Adrenal gland (tissue), 9 donors: ENCODE measurements at regions not wholly inside any gene's neighbourhood (a gene's known extent, or its start where the extent isn't known, plus 50 kb on each side); places are given as distances from the start of the nearest gene placed in this dataset.

Experiments
- DNase-seq, 7 donors: peaks; one replicate each; pipeline ENCODE4 v3.0.0-alpha.2; 2019 to 2020
- H3K27ac ChIP-seq, 5 donors: fragments of 200-600 bp; sonication (generic) in 4 of 5; 1 replicate in 3 of 5; 2 replicates in 2 of 5; pipeline versions ENCODE4 v1.5.1 to v1.8.0; 2016 to 2020; ENCODE audit warnings: mild to moderate bottlenecking in 1 of 5
- H3K27me3 ChIP-seq: fragments of 200-600 bp; 2 replicates; pipeline ENCODE4 v1.8.0; 2021
- H3K36me3 ChIP-seq, 2 donors: fragments of 200-600 bp; replicated peaks in 1 of 2; 1 replicate in 1 of 2; 2 replicates in 1 of 2; pipeline versions ENCODE4 v1.5.1 to v1.8.0; 2018 to 2022
- H3K4me1 ChIP-seq, 2 donors: fragments of 200-600 bp; replicated peaks in 1 of 2; 1 replicate in 1 of 2; 2 replicates in 1 of 2; pipeline versions ENCODE4 v1.5.1 to v1.8.0; 2018 to 2021
- H3K4me3 ChIP-seq, 4 donors: fragments of 200-600 bp; sonication (generic) in 3 of 4; one replicate each; pipeline ENCODE4 v1.5.1; 2016 to 2018
- H3K9me3 ChIP-seq, 3 donors: fragments of 200-600 bp; sonication (generic) in 1 of 3; replicated peaks in 1 of 3; 1 replicate in 2 of 3; 2 replicates in 1 of 3; pipeline versions ENCODE4 v1.5.1 to v1.8.0; 2016 to 2021
- CTCF ChIP-seq, 6 experiments: fragments of 450-650 bp in 4 of 6; fragments of 200-600 bp in 2 of 6; sonication (generic) in 1 of 6; IDR thresholded peaks; 1 replicate in 5 of 6; 2 replicates in 1 of 6; pipeline versions ENCODE4 v1.5.1 to v1.8.0; 2016 to 2021; ENCODE audit warnings: antibody characterized with exemption in 6 of 6, mild to moderate bottlenecking in 2 of 6, moderate library complexity in 1 of 6
- POLR2A ChIP-seq, 2 donors: fragments of 450-650 bp; IDR thresholded peaks; one replicate each; pipeline ENCODE4 v1.6.1; 2017; ENCODE audit warnings: antibody characterized with exemption in 2 of 2, mild to moderate bottlenecking in 2 of 2, moderate library complexity in 1 of 2
- WGBS, 4 donors: extraction: QIAGEN DNeasy Blood & Tissue Kit in 2 of 4; methylation state at CpG; one replicate each; pipeline versions ENCODE4 v1.1.5 to v1.1.7; 2013 to 2017; 5-methylcytosine and 5-hydroxymethylcytosine counted together
- intact Hi-C, 2 donors: fragments of 100-400 bp; cut with DNase I; formaldehyde crosslinking; loops; one replicate each; pipeline versions ENCODE4 v1.14.1 to v1.15.0; 2022 to 2023
- donor health status: healthy with polysubstance abuse.
- donor health status: Bipolar disorder and iron deficiency.
- donor health status: DM: yes; HTN: yes; CAD: no.
- donor health status: DM: no; HTN: no; CAD: no.
- donor health status: DM: no; HTN: no; CAD: no.

- H3K9me3 ChIP-seq, result no peaks in the 10 kb centered on the region
- H3K4me3 ChIP-seq, result no peak overlapping the region
- 56 to 65% (median 60%) methylated on average over 6 of the region's 6 CpGs for WGBS, 4 donors
- H3K27ac ChIP-seq, result no peak overlapping the region
- intact Hi-C loops, result no loop called here
- H3K36me3 ChIP-seq, result no peaks in the 10 kb centered on the region
- no peak for TF ChIP-seq CTCF (IDR thresholded peaks at IDR 0.05)
- no peak for TF ChIP-seq POLR2A (IDR thresholded peaks at IDR 0.05)
- H3K27me3 ChIP-seq, result no peaks in the 10 kb centered on the region
- DNase-seq, result no peak
- peaks cover 0 to 7% of the 10 kb centered on the region in 2 donors for H3K4me1 ChIP-seq
Observed at GRCh38 chr7:110569486-110570205, 521.3 kb upstream of the LRRN3 start.

- intact Hi-C loops, result no loop called here
- H3K36me3 ChIP-seq, result no peaks in the 10 kb centered on the region
- WGBS, 4 donors, result 50 to 58% (median 56%) methylated on average over 6 of the region's 6 CpGs
Observed at GRCh38 chr7:110573862-110574528, 516.9 kb upstream of the LRRN3 start.

GRCh38 chr7:110587294-110587693, 503.6 kb upstream of the LRRN3 start:
- Histone ChIP-seq H3K27ac (no peak overlapping the region), H3K27me3 (no peaks in the 10 kb centered on the region), H3K9me3 (peaks cover 0 to 7% (median 0%) of the 10 kb centered on the region in 3 donors), H3K4me1 (no peaks in the 10 kb centered on the region), H3K4me3 (no peak overlapping the region), H3K36me3 (no peaks in the 10 kb centered on the region)
- no peak for TF ChIP-seq CTCF (IDR thresholded peaks at IDR 0.05)
- TF ChIP-seq POLR2A (IDR thresholded peaks at IDR 0.05), result no peak
- no peak for DNase-seq
- intact Hi-C loops, result no loop called here

More at GRCh38 chr7:110573862-110574528, 516.9 kb upstream of the LRRN3 start:
- Histone ChIP-seq H3K27ac (no peak overlapping the region), H3K9me3 (no peaks in the 10 kb centered on the region), H3K27me3 (no peaks in the 10 kb centered on the region), H3K4me1 (peaks cover 0 to 7% of the 10 kb centered on the region in 2 donors), H3K4me3 (no peak overlapping the region)
- DNase-seq, result peak in 1 of 7 donors; percentile 12
- TF ChIP-seq POLR2A (IDR thresholded peaks at IDR 0.05) (no peak), CTCF (IDR thresholded peaks at IDR 0.05) (no peak)

GRCh38 chr7:110590415-110590814, 500.5 kb upstream of the LRRN3 start:
- Histone ChIP-seq H3K4me3 (no peak overlapping the region), H3K9me3 (peaks cover 0 to 5% (median 0%) of the 10 kb centered on the region in 3 donors), H3K4me1 (no peaks in the 10 kb centered on the region), H3K27me3 (no peaks in the 10 kb centered on the region), H3K27ac (no peak overlapping the region), H3K36me3 (no peaks in the 10 kb centered on the region)
- intact Hi-C loops, result no loop called here
- TF ChIP-seq POLR2A (IDR thresholded peaks at IDR 0.05) (no peak), CTCF (IDR thresholded peaks at IDR 0.05) (no peak)
- WGBS, 4 donors, result 87 to 91% (median 89%) methylated on average over 5 of the region's 5 CpGs
- DNase-seq, result no peak
